H9 (cell line): ENCODE measurements at regions not wholly inside any gene's neighbourhood (a gene's known extent, or its start where the extent isn't known, plus 50 kb on each side); places are given as distances from the start of the nearest gene placed in this dataset.

Source experiments
- DNase-seq: peaks from one replicate; pipeline ENCODE4 v3.0.0-alpha.2; 2017
- H2AFZ ChIP-seq: one replicate; pipeline ENCODE4 v1.6.1; 2013; ENCODE audit warnings: mild to moderate bottlenecking, low read length, control low read depth, moderate library complexity
- H2AK5ac ChIP-seq: 2 replicates; pipeline ENCODE4 v1.6.1; 2013; ENCODE audit warnings: low read length, control low read depth, mixed read lengths; ENCODE audit not compliant: insufficient read length
- H2BK120ac ChIP-seq: one replicate; pipeline ENCODE4 v1.6.1; 2013; ENCODE audit warnings: low read depth, mild to moderate bottlenecking, low read length, control low read depth, inconsistent platforms; ENCODE audit not compliant: poor library complexity, severe bottlenecking
- H2BK12ac ChIP-seq: 2 replicates; pipeline ENCODE4 v1.6.1; 2013; ENCODE audit warnings: low read length, control low read depth, mixed read lengths, low read depth; ENCODE audit not compliant: insufficient read length
- H2BK15ac ChIP-seq: 2 replicates; pipeline ENCODE4 v1.6.1; 2013; ENCODE audit warnings: low read depth, low read length, control low read depth
- H2BK20ac ChIP-seq: one replicate; pipeline ENCODE4 v1.6.1; 2013; ENCODE audit warnings: low read depth, mild to moderate bottlenecking, low read length, control low read depth, inconsistent platforms; ENCODE audit not compliant: poor library complexity, severe bottlenecking
- H2BK5ac ChIP-seq: 2 replicates; pipeline ENCODE4 v1.6.1; 2013; ENCODE audit warnings: low read length, control low read depth, mixed read lengths; ENCODE audit not compliant: insufficient read length
- H3K14ac ChIP-seq: 2 replicates; pipeline ENCODE4 v1.6.1; 2013; ENCODE audit warnings: low read length, control low read depth; ENCODE audit not compliant: insufficient read depth
- H3K18ac ChIP-seq: 2 replicates; pipeline ENCODE4 v1.6.1; 2013; ENCODE audit warnings: low read depth, mild to moderate bottlenecking, mixed read lengths, low read length, control low read depth; ENCODE audit not compliant: insufficient read length
- H3K23ac ChIP-seq: 2 replicates; pipeline ENCODE4 v1.6.1; 2013; ENCODE audit warnings: low read length, control low read depth, mixed read lengths, low read depth; ENCODE audit not compliant: insufficient read length
- H3K23me2 ChIP-seq: 2 replicates; pipeline ENCODE4 v1.6.1; 2013; ENCODE audit warnings: low read depth, mild to moderate bottlenecking, mixed read lengths, low read length, control low read depth; ENCODE audit not compliant: insufficient read length, poor library complexity, severe bottlenecking
- H3K27ac ChIP-seq: 2 replicates; pipeline ENCODE4 v1.5.1; 2013; ENCODE audit warnings: low read length, control low read depth, mixed read lengths, low read depth; ENCODE audit not compliant: insufficient read length
- H3K27me3 ChIP-seq: 2 replicates; pipeline ENCODE4 v1.6.1; 2013; ENCODE audit warnings: low read length, control low read depth, inconsistent platforms; ENCODE audit not compliant: insufficient read depth
- H3K4ac ChIP-seq: 2 replicates; pipeline ENCODE4 v1.6.1; 2013; ENCODE audit warnings: low read depth, mild to moderate bottlenecking, control low read depth, inconsistent platforms, low read length, moderate library complexity
- H3K4me1 ChIP-seq: 2 replicates; pipeline ENCODE4 v1.6.1; 2013; ENCODE audit warnings: low read length, control low read depth, inconsistent platforms; ENCODE audit not compliant: insufficient read depth
- H3K4me2 ChIP-seq: 2 replicates; pipeline ENCODE4 v1.6.1; 2013; ENCODE audit warnings: low read length, control low read depth, mixed read lengths; ENCODE audit not compliant: insufficient read length, insufficient read depth
- H3K56ac ChIP-seq: 2 replicates; pipeline ENCODE4 v1.6.1; 2013; ENCODE audit warnings: low read depth, mild to moderate bottlenecking, mixed read lengths, low read length, control low read depth; ENCODE audit not compliant: insufficient read length
- H3K79me1 ChIP-seq: 2 replicates; pipeline ENCODE4 v1.6.1; 2013; ENCODE audit warnings: low read depth, mild to moderate bottlenecking, moderate library complexity, low read length, control low read depth, inconsistent platforms; ENCODE audit not compliant: insufficient read depth, poor library complexity, severe bottlenecking
- H3K79me2 ChIP-seq: 2 replicates; pipeline ENCODE4 v1.6.1; 2013; ENCODE audit warnings: low read length, control low read depth, inconsistent platforms; ENCODE audit not compliant: insufficient read depth
- H3K9ac ChIP-seq: 2 replicates; pipeline ENCODE4 v1.6.1; 2013; ENCODE audit warnings: low read length, control low read depth, mixed read lengths; ENCODE audit not compliant: insufficient read length; ENCODE audit errors: extremely low read depth
- H3K9me3 ChIP-seq: one replicate; pipeline ENCODE4 v1.6.1; 2013; ENCODE audit warnings: low read depth, low read length, inconsistent platforms; ENCODE audit not compliant: control insufficient read depth
- H3T11ph ChIP-seq: one replicate; pipeline ENCODE4 v1.6.1; 2013; ENCODE audit warnings: mild to moderate bottlenecking, low read length, control low read depth, inconsistent platforms
- H4K20me1 ChIP-seq: one replicate; pipeline ENCODE4 v1.6.1; 2013; ENCODE audit not compliant: control insufficient read depth, insufficient read length, insufficient read depth
- H4K5ac ChIP-seq: 2 replicates; pipeline ENCODE4 v1.6.1; 2013; ENCODE audit warnings: low read depth, mild to moderate bottlenecking, mixed read lengths, low read length, control low read depth; ENCODE audit not compliant: insufficient read length
- H4K8ac ChIP-seq: replicated peaks from 2 replicates; pipeline ENCODE4 v1.6.1; 2013; ENCODE audit warnings: low read length, control low read depth, mixed read lengths, low read depth; ENCODE audit not compliant: insufficient read length
- H4K91ac ChIP-seq: 2 replicates; pipeline ENCODE4 v1.6.1; 2013; ENCODE audit warnings: low read depth, mild to moderate bottlenecking, moderate library complexity, mixed read lengths, low read length, control low read depth; ENCODE audit not compliant: insufficient read length
- H3K27ac Mint-ChIP-seq, 3 experiments: 2 replicates in 2 of 3; 3 replicates in 1 of 3; pipeline ENCODE4 v1.8.0; 2020 to 2021; ENCODE audit warnings: mixed read lengths in 3 of 3, mild to moderate bottlenecking in 1 of 3, moderate library complexity in 1 of 3
- H3K27me3 Mint-ChIP-seq: 2 replicates; pipeline ENCODE4 v1.8.0; 2021; ENCODE audit warnings: low read depth, mild to moderate bottlenecking, moderate library complexity, mixed read lengths
- H3K36me3 Mint-ChIP-seq, 3 experiments: 2 replicates in 2 of 3; 3 replicates in 1 of 3; pipeline ENCODE4 v1.8.0; 2020 to 2021; ENCODE audit warnings: low read depth in 3 of 3, mixed read lengths in 3 of 3; ENCODE audit not compliant: insufficient read depth in 1 of 3
- H3K4me1 Mint-ChIP-seq, 2 experiments: 2 replicates each; pipeline ENCODE4 v1.8.0; 2020; ENCODE audit warnings: mixed read lengths in 2 of 2
- H3K4me3 Mint-ChIP-seq, 2 experiments: 2 replicates in 1 of 2; 3 replicates in 1 of 2; pipeline ENCODE4 v1.8.0; 2020 to 2021; ENCODE audit warnings: mild to moderate bottlenecking in 2 of 2, mixed read lengths in 2 of 2, moderate library complexity in 1 of 2
- H3K9me3 Mint-ChIP-seq, 2 experiments: 2 replicates in 1 of 2; 3 replicates in 1 of 2; pipeline ENCODE4 v1.8.0; 2020; ENCODE audit warnings: mild to moderate bottlenecking in 2 of 2, mixed read lengths in 2 of 2, moderate library complexity in 1 of 2
- CTCF ChIP-seq: fragments of 200-600 bp; sonication (generic); conservative IDR thresholded peaks from 3 replicates; pipeline ENCODE4 v1.8.0; 2021; ENCODE audit warnings: antibody characterized with exemption, mild to moderate bottlenecking
- WGBS: extraction: QIAGEN DNeasy Blood & Tissue Kit; methylation state at CpG from one replicate; pipeline ENCODE4 v1.1.7; 2013; ENCODE audit warnings: missing lambda C conversion rate, low lambda C conversion rate, mixed read lengths; ENCODE audit not compliant: insufficient read length; ENCODE audit errors: extremely low coverage; 5-methylcytosine and 5-hydroxymethylcytosine counted together

- no peak overlapping the region for H3K18ac ChIP-seq
- Mint-ChIP-seq H3K4me1 (no peaks in the 10 kb centered on the region), H3K9me3 (no peaks in the 10 kb centered on the region; a peak in 1 of 5 replicates), H3K27me3 (peaks cover 7% of the 10 kb centered on the region), H3K4me3 (no peak overlapping the region), H3K36me3 (no peaks in the 10 kb centered on the region), H3K27ac (no peak overlapping the region)
- TF ChIP-seq CTCF: no peak
- H2AK5ac ChIP-seq: no peak overlapping the region
- H3K9me3 ChIP-seq: no peaks in the 10 kb centered on the region
- H4K8ac ChIP-seq: no peak overlapping the region
- no peak overlapping the region for H3K56ac ChIP-seq
- no peaks in the 10 kb centered on the region for H3K79me2 ChIP-seq
- no peak overlapping the region for H3K4ac ChIP-seq
- no peak overlapping the region for H3K9ac ChIP-seq
- H4K20me1 ChIP-seq: no peaks in the 10 kb centered on the region
- H3K79me1 ChIP-seq: no peaks in the 10 kb centered on the region
- WGBS: no CpG with 5 or more reads among the region's 11 CpGs
- H3K4me2 ChIP-seq: no peak overlapping the region
- no peaks in the 10 kb centered on the region for H3K23me2 ChIP-seq
- H2BK15ac ChIP-seq: no peak overlapping the region
- no peak overlapping the region for H2BK12ac ChIP-seq
- H3K27ac ChIP-seq: no peak overlapping the region
- no peak overlapping the region for H3K23ac ChIP-seq
- no peak overlapping the region for H2BK120ac ChIP-seq
- H3K27me3 ChIP-seq: no peaks in the 10 kb centered on the region
- H2BK20ac ChIP-seq: no peak overlapping the region
- no peak overlapping the region for H3T11ph ChIP-seq
- DNase-seq: peak; percentile 8
- no peak overlapping the region for H2AFZ ChIP-seq
- H3K14ac ChIP-seq: no peak overlapping the region
- H4K91ac ChIP-seq: no peak overlapping the region
- no peaks in the 10 kb centered on the region for H3K4me1 ChIP-seq
- no peak overlapping the region for H2BK5ac ChIP-seq
- no peak overlapping the region for H4K5ac ChIP-seq
Observed at GRCh38 chr11:69218946-69219720, 63.4 kb downstream of the SMIM38 start.
